Osteoblast (primary cell): ENCODE measurements at regions not wholly inside any gene's neighbourhood (a gene's known extent, or its start where the extent isn't known, plus 50 kb on each side); places are given as distances from the start of the nearest gene placed in this dataset.

ENCODE experiments used
- DNase-seq: peaks from one replicate; pipeline ENCODE4 v3.0.0; 2011; ENCODE audit warnings: low spot score, mixed read lengths; ENCODE audit not compliant: insufficient read length; ENCODE audit errors: missing footprints
- H2AFZ ChIP-seq: 2 replicates; pipeline ENCODE4 v1.6.0; 2011; ENCODE audit warnings: mild to moderate bottlenecking, low read length
- H3K27ac ChIP-seq: 2 replicates; pipeline ENCODE4 v1.5.1; 2011; ENCODE audit warnings: mild to moderate bottlenecking, low read depth, low read length, moderate library complexity
- H3K27me3 ChIP-seq: 2 replicates; pipeline ENCODE4 v1.6.0; 2012; ENCODE audit warnings: mild to moderate bottlenecking, control low read depth, inconsistent platforms, low read length, moderate library complexity; ENCODE audit not compliant: insufficient read depth
- H3K36me3 ChIP-seq: 2 replicates; pipeline ENCODE4 v1.5.1; 2011; ENCODE audit warnings: mild to moderate bottlenecking, low read length, control low read depth, moderate library complexity; ENCODE audit not compliant: insufficient read depth
- H3K4me1 ChIP-seq: 2 replicates; pipeline ENCODE4 v1.5.1; 2011; ENCODE audit warnings: mild to moderate bottlenecking, low read length, control low read depth, moderate library complexity; ENCODE audit not compliant: insufficient read depth
- H3K4me2 ChIP-seq: 2 replicates; pipeline ENCODE4 v1.6.0; 2011; ENCODE audit warnings: mild to moderate bottlenecking, low read length; ENCODE audit not compliant: insufficient read depth
- H3K4me3 ChIP-seq: fragments of 200-600 bp; sonication (generic); 3 replicates; pipeline ENCODE4 v1.5.1; 2012; ENCODE audit warnings: mild to moderate bottlenecking, low read length, inconsistent platforms; ENCODE audit not compliant: insufficient read depth
- H3K79me2 ChIP-seq: 2 replicates; pipeline ENCODE4 v1.6.0; 2012; ENCODE audit warnings: mild to moderate bottlenecking, low read length, control low read depth, inconsistent platforms; ENCODE audit not compliant: insufficient read depth
- H3K9me3 ChIP-seq: 2 replicates; pipeline ENCODE4 v1.5.1; 2011; ENCODE audit warnings: low read depth, low read length, control low read depth
- H4K20me1 ChIP-seq: 2 replicates; pipeline ENCODE4 v1.6.0; 2012; ENCODE audit warnings: mild to moderate bottlenecking, low read length, control low read depth; ENCODE audit not compliant: insufficient read depth
- TF ChIP-seq, protein P1 (sequence below): IDR thresholded peaks from 2 replicates; pipeline ENCODE4 v1.5.1; 2011; ENCODE audit warnings: mild to moderate bottlenecking, low read depth, low read length, moderate library complexity; ENCODE audit errors: extremely low read depth

DNA sequence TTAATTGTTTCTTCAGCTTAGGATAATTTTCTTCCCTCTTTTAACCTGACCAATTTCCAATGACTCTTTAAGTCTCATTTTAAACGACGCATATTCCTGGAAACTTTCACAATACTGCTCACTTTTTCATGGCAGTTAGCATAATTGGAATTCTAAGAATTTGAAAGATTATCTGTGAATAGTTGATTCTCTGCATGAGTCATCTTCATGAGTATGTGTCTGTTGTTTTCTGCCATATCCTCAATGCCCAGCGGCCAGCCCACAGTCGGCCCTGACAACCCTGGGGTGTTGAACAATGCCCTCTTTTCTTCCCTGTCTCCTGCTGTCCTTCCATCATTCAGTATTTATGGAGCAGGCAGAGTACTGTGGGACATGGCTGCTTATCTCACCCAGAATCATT is 554.2 kb downstream of the CDH26 start:
- H3K27ac ChIP-seq = no peak overlapping the region

DNA sequence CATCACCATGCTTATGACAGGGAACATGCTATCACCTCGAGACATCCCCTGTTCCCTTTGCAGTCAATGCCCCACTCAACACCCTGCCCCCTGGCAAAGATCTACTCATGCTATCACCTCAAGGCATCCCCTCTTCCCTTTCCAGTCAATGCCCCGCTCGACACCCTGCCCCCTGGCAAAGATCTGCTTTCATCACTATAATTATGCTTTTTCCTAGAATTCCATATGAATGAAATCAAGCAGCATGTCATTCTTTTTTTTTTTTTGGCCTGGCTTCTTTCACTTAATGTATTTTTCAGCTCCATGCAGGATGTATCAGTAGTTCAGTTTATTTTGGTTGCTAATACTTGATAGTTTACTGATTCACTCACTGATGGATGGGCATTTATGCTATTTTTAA is 554.9 kb downstream of the CDH26 start:
- TF ChIP-seq, protein P1, sequence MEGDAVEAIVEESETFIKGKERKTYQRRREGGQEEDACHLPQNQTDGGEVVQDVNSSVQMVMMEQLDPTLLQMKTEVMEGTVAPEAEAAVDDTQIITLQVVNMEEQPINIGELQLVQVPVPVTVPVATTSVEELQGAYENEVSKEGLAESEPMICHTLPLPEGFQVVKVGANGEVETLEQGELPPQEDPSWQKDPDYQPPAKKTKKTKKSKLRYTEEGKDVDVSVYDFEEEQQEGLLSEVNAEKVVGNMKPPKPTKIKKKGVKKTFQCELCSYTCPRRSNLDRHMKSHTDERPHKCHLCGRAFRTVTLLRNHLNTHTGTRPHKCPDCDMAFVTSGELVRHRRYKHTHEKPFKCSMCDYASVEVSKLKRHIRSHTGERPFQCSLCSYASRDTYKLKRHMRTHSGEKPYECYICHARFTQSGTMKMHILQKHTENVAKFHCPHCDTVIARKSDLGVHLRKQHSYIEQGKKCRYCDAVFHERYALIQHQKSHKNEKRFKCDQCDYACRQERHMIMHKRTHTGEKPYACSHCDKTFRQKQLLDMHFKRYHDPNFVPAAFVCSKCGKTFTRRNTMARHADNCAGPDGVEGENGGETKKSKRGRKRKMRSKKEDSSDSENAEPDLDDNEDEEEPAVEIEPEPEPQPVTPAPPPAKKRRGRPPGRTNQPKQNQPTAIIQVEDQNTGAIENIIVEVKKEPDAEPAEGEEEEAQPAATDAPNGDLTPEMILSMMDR = no peak
- Histone ChIP-seq H3K4me1 (no peaks in the 10 kb centered on the region), H3K79me2 (no peaks in the 10 kb centered on the region), H3K9me3 (no peaks in the 10 kb centered on the region), H2AFZ (no peak overlapping the region), H3K27me3 (no peaks in the 10 kb centered on the region), H3K27ac (no peak overlapping the region), H3K4me3 (no peak overlapping the region), H3K36me3 (no peaks in the 10 kb centered on the region), H3K4me2 (no peak overlapping the region), H4K20me1 (no peaks in the 10 kb centered on the region)
- no peak for DNase-seq

More for the DNA sequence above, 554.2 kb downstream of the CDH26 start:
- H3K4me2 ChIP-seq = no peak overlapping the region
- no peaks in the 10 kb centered on the region for H3K27me3 ChIP-seq
- no peak overlapping the region for H2AFZ ChIP-seq
- H3K79me2 ChIP-seq = no peaks in the 10 kb centered on the region
- H3K36me3 ChIP-seq = no peaks in the 10 kb centered on the region
- H3K9me3 ChIP-seq = no peaks in the 10 kb centered on the region
- no peaks in the 10 kb centered on the region for H3K4me1 ChIP-seq
- no peaks in the 10 kb centered on the region for H4K20me1 ChIP-seq
- no peak overlapping the region for H3K4me3 ChIP-seq
- TF ChIP-seq, protein P1 = no peak
- no peak for DNase-seq

DNA sequence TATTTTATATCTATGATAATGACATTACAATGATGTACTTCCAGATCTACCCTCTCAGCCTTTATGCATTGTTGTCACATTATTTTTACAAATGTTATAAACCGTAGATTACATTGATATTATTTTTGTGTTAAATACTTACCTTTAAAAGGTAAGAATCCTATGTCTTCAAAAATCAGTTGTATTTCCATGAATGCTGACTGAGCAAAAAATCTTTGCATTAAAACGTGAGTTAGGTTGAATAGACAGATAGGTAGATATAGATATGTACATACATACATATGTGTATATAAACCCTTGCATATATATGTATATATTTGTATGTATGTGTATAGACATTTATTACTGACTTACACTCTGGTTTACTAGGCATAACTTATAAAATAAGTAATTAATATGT is 558.2 kb downstream of the CDH26 start:
- no peaks in the 10 kb centered on the region for H4K20me1 ChIP-seq
- no peak overlapping the region for H3K4me2 ChIP-seq
- no peaks in the 10 kb centered on the region for H3K79me2 ChIP-seq
- H3K36me3 ChIP-seq = no peaks in the 10 kb centered on the region
- H3K27ac ChIP-seq = no peak overlapping the region
- H3K27me3 ChIP-seq = no peaks in the 10 kb centered on the region
- H3K4me3 ChIP-seq = no peak overlapping the region
- H2AFZ ChIP-seq = no peak overlapping the region
- TF ChIP-seq, protein P1 = no peak
- no peaks in the 10 kb centered on the region for H3K9me3 ChIP-seq
- H3K4me1 ChIP-seq = no peaks in the 10 kb centered on the region
- no peak for DNase-seq

DNA sequence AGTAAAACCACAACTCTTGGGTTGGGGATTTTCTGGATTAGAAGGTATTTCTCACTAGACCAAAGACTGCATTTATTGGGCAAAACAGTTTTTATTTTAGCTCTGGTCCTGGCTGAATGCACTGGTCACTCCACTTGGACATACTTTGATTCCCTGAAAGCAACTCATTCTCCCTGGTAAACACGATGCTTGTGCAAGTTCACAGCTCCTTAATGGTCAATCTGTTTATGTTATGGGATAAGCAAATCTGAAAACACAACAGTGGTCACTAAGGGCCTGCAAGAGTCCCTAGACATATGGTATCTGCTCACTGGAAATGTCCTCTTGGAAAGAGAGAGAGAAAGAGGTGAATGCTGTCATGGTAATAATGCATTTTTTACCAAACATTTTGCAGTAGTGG is 559.8 kb downstream of the CDH26 start:
- Histone ChIP-seq H3K4me2 (no peak overlapping the region), H4K20me1 (no peaks in the 10 kb centered on the region), H3K27me3 (no peaks in the 10 kb centered on the region), H3K79me2 (no peaks in the 10 kb centered on the region), H3K36me3 (no peaks in the 10 kb centered on the region), H3K4me1 (no peaks in the 10 kb centered on the region), H3K9me3 (no peaks in the 10 kb centered on the region), H3K4me3 (no peak overlapping the region), H3K27ac (no peak overlapping the region), H2AFZ (no peak overlapping the region)
- TF ChIP-seq, protein P1 = no peak
- no peak for DNase-seq
